ENCODE measurements at regions not wholly inside any gene's neighbourhood (a gene's known extent, or its start where the extent isn't known, plus 50 kb on each side); places are given as distances from the start of the nearest gene placed in this dataset.
A peak's percentile ranks its signal among the peaks of the same experiment; 100 is the strongest.

DNA sequence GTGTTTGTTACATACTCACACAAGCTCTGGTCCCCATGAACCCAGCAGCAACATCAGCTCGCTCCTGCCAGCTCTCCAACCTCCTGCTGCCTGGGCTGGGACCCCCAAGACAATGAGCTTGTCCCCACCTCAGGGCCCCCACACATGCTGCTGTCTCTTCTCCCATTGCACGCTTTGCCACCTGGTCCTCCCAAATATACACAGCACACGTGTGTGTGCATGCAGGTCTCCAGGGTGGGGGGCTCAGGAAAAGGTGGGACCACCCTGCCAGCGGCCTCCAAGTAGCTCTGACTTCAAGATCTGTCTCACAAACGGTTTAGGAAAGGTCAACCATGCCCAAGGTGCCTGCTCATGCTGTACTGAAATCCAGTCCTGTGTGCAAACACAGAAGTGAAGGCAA lies 68.1 kb upstream of the CCND1 start:
- DNase-seq = no peak
- H3K27ac ChIP-seq = no peak overlapping the region
- no peaks in the 10 kb centered on the region for H3K36me3 ChIP-seq
- H3K4me3 ChIP-seq = no peak overlapping the region
- no peaks in the 10 kb centered on the region for H3K4me1 ChIP-seq
- intact Hi-C loops (cut with DNase I) = no loop called here
- H3K27me3 ChIP-seq = no peaks in the 10 kb centered on the region
- ATAC-seq = no peak
- H3K9me3 ChIP-seq = no peaks in the 10 kb centered on the region
- TF ChIP-seq, protein P1, sequence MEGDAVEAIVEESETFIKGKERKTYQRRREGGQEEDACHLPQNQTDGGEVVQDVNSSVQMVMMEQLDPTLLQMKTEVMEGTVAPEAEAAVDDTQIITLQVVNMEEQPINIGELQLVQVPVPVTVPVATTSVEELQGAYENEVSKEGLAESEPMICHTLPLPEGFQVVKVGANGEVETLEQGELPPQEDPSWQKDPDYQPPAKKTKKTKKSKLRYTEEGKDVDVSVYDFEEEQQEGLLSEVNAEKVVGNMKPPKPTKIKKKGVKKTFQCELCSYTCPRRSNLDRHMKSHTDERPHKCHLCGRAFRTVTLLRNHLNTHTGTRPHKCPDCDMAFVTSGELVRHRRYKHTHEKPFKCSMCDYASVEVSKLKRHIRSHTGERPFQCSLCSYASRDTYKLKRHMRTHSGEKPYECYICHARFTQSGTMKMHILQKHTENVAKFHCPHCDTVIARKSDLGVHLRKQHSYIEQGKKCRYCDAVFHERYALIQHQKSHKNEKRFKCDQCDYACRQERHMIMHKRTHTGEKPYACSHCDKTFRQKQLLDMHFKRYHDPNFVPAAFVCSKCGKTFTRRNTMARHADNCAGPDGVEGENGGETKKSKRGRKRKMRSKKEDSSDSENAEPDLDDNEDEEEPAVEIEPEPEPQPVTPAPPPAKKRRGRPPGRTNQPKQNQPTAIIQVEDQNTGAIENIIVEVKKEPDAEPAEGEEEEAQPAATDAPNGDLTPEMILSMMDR (IDR thresholded peaks at IDR 0.05) = no peak

- no peaks in the 10 kb centered on the region for H3K36me3 ChIP-seq
- no peak for ATAC-seq
Measured at GRCh38 chr11:69573761-69574607, 67.0 kb upstream of the CCND1 start.

DNA sequence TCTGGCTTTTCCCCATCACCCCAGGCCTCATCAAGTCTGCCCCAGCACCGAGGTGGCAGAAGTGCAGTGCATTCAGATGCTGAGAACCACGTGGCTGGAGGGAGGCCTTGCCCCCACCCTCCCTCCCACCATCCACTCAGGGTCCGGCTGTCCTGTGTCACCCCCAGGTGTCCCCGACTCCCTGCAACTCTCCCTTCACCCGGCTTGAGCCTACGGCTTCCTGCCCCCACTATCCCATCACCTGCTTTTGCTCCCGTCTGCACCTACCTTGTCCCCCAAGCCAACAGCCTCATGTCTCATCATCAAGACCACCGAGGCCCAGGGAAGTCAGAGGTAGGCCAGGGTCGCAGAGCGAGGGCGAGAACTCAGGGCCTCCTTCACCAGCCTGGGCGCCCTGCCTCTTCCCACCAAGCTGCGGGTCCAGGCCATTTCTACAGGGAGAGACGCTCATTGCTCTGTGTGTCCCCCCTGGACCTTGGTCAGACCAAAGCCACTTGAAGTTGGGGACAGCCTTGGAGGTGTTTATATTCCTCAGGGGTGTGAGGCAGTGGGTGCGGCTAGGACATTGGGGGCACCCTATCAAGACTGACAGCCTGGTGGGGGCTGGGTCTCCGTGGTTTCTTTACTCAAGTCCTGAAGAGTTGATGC lies 66.2 kb upstream of the CCND1 start:
- intact Hi-C loops (cut with DNase I) = no loop called here
- ATAC-seq = no peak
- Histone ChIP-seq H3K4me3 (no peak overlapping the region), H3K27me3 (no peaks in the 10 kb centered on the region), H3K4me1 (no peaks in the 10 kb centered on the region), H3K36me3 (no peaks in the 10 kb centered on the region), H3K27ac (no peak overlapping the region), H3K9me3 (no peaks in the 10 kb centered on the region)
- TF ChIP-seq, protein P1 (IDR thresholded peaks at IDR 0.05) = no peak
- DNase-seq = peak; percentile 51

More at GRCh38 chr11:69573761-69574607, 67.0 kb upstream of the CCND1 start:
- H3K27me3 ChIP-seq = no peaks in the 10 kb centered on the region
- no peak overlapping the region for H3K27ac ChIP-seq
- intact Hi-C loops (cut with DNase I) = no loop called here
- TF ChIP-seq, protein P1 (IDR thresholded peaks at IDR 0.05) = no peak
- H3K4me3 ChIP-seq = no peak overlapping the region
- H3K4me1 ChIP-seq = no peaks in the 10 kb centered on the region
- H3K9me3 ChIP-seq = no peaks in the 10 kb centered on the region
- DNase-seq = peak; percentile 21

GRCh38 chr11:69575296-69576068 lies 65.5 kb upstream of the CCND1 start:
- Histone ChIP-seq H3K9me3 (no peaks in the 10 kb centered on the region), H3K4me1 (no peaks in the 10 kb centered on the region), H3K36me3 (no peaks in the 10 kb centered on the region), H3K4me3 (no peak overlapping the region), H3K27ac (no peak overlapping the region), H3K27me3 (no peaks in the 10 kb centered on the region)
- DNase-seq (no peak), ATAC-seq (no peak)
- intact Hi-C loops (cut with DNase I) = no loop called here
- TF ChIP-seq, protein P1 (IDR thresholded peaks at IDR 0.05) = no peak

DNA sequence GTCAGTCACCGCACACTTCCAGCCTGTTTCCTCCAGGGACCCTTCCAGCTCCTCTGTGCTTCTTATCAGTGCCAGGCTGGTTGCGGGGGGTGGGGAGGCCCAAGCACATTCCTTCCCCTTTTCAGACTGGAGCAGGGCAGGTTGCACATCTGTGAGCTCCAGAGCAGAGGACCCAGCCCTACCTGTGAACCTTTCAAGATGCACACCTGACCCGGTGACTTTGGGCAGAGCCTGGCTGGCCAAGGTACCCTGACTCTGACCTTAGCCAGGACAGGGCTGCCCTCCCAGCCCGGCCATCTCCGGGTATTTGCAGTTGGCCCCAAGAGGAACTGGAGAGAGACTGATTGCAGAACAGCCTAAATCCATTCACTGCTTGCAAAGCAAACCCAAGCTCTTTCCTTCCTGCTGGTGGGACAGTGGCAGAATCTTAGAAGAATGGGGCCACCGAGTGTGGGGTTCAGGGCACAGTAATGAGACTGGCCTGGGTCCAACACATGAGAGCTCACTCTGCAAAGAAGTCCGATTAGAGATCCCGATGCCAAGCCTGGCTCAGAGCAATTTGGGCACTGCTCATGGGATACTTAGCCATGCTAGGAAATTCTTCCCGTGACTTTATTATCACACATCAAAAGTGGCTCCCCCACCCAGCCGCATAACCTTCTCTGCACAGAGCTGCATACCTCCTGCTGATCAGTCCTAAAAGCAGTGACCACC lies 64.7 kb upstream of the CCND1 start:
- peak; percentile 63 for ATAC-seq
- intact Hi-C loops (cut with DNase I) = no loop called here
- H3K27me3 ChIP-seq = no peaks in the 10 kb centered on the region
- H3K36me3 ChIP-seq = no peaks in the 10 kb centered on the region
- no peak overlapping the region for H3K27ac ChIP-seq
- TF ChIP-seq, protein P1 (IDR thresholded peaks at IDR 0.05) = no peak
- H3K4me3 ChIP-seq = no peak overlapping the region
- no peaks in the 10 kb centered on the region for H3K4me1 ChIP-seq
- no peaks in the 10 kb centered on the region for H3K9me3 ChIP-seq
- DNase-seq = peak; percentile 62
